ENCODE measurements at regions not wholly inside any gene's neighbourhood (a gene's known extent, or its start where the extent isn't known, plus 50 kb on each side); places are given as distances from the start of the nearest gene placed in this dataset.

DNA sequence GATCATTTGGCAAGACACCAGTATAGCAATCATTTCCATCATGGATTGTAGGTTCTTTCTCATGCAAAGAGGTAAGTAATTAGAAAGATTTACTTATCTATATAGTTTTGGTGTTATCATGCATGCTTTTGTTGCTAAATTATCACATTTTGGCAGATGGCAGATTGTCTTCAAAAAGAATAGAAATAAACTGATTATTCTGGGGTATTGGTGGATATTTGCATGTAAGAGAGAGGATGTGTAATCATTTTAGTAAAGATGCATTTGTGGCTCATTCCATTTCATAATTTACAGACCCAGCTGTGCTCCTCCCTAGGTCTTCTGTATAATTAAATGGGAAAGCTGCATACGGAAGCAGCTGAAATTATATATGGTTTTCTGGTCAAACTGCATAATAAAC lies 875.7 kb upstream of the ANO3 start:
- TF ChIP-seq, protein P1, sequence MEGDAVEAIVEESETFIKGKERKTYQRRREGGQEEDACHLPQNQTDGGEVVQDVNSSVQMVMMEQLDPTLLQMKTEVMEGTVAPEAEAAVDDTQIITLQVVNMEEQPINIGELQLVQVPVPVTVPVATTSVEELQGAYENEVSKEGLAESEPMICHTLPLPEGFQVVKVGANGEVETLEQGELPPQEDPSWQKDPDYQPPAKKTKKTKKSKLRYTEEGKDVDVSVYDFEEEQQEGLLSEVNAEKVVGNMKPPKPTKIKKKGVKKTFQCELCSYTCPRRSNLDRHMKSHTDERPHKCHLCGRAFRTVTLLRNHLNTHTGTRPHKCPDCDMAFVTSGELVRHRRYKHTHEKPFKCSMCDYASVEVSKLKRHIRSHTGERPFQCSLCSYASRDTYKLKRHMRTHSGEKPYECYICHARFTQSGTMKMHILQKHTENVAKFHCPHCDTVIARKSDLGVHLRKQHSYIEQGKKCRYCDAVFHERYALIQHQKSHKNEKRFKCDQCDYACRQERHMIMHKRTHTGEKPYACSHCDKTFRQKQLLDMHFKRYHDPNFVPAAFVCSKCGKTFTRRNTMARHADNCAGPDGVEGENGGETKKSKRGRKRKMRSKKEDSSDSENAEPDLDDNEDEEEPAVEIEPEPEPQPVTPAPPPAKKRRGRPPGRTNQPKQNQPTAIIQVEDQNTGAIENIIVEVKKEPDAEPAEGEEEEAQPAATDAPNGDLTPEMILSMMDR (IDR thresholded peaks at IDR 0.05): no peak
- no peak for TF ChIP-seq POLR2A (IDR thresholded peaks at IDR 0.05)
